ENCODE measurements at regions not wholly inside any gene's neighbourhood (a gene's known extent, or its start where the extent isn't known, plus 50 kb on each side); places are given as distances from the start of the nearest gene placed in this dataset.

GRCh38 chr6:141688916-141689315 is 443.8 kb upstream of the GJE1 start:
- H3K27ac ChIP-seq (ENCODE audit: low read depth, low read length), result no peak overlapping the region
- Mint-ChIP-seq H3K4me3 (no peak overlapping the region), H3K36me3 (ENCODE audit: low read depth) (no peaks in the 10 kb centered on the region), H3K9me3 (no peaks in the 10 kb centered on the region), H3K4me1 (no peaks in the 10 kb centered on the region), H3K27ac (no peak overlapping the region), H3K27me3 (ENCODE audit: insufficient read depth) (no peaks in the 10 kb centered on the region)
- no peaks in the 10 kb centered on the region for H3K9me3 ChIP-seq (ENCODE audit: control insufficient read depth, low read length)
- H3K9ac ChIP-seq (ENCODE audit: extremely low read depth, low read length, poor library complexity, severe bottlenecking), result no peak overlapping the region
- TF ChIP-seq CTCF (conservative IDR thresholded peaks at IDR 0.05), result no peak
- no peak for DNase-seq
- H3K4me1 ChIP-seq (ENCODE audit: control insufficient read depth, insufficient read depth, low read length), result no peaks in the 10 kb centered on the region
- H3K36me3 ChIP-seq (ENCODE audit: control insufficient read depth, insufficient read depth, low read length), result no peaks in the 10 kb centered on the region
- no peaks in the 10 kb centered on the region for H3K27me3 ChIP-seq (ENCODE audit: control insufficient read depth, insufficient read depth, low read length, poor library complexity, severe bottlenecking)
- no peak overlapping the region for H3K4me3 ChIP-seq (ENCODE audit: low read length)
- WGBS, 2 experiments (ENCODE audit: insufficient coverage in 1 of 2, insufficient read length in 1 of 2), result 82% methylated on average over 2 of the region's 2 CpGs; no CpG with 5 or more reads in 1 of the 2 experiments

- no peaks in the 10 kb centered on the region for H3K36me3 Mint-ChIP-seq (ENCODE audit: low read depth)
- H3K4me3 ChIP-seq (ENCODE audit: low read length), result no peak overlapping the region
- no peak overlapping the region for H3K9ac ChIP-seq (ENCODE audit: extremely low read depth, low read length, poor library complexity, severe bottlenecking)
- no peaks in the 10 kb centered on the region for H3K9me3 Mint-ChIP-seq
- no peak overlapping the region for H3K27ac ChIP-seq (ENCODE audit: low read depth, low read length)
- H3K27me3 ChIP-seq (ENCODE audit: control insufficient read depth, insufficient read depth, low read length, poor library complexity, severe bottlenecking), result no peaks in the 10 kb centered on the region
- H3K27ac Mint-ChIP-seq, result no peak overlapping the region
- no peaks in the 10 kb centered on the region for H3K9me3 ChIP-seq (ENCODE audit: control insufficient read depth, low read length)
- H3K4me1 ChIP-seq (ENCODE audit: control insufficient read depth, insufficient read depth, low read length), result no peaks in the 10 kb centered on the region
- DNase-seq, result no peak
- H3K36me3 ChIP-seq (ENCODE audit: control insufficient read depth, insufficient read depth, low read length), result no peaks in the 10 kb centered on the region
- 51% methylated on average over 1 of the region's 1 CpG; no CpG with 5 or more reads in 1 of the 2 experiments for WGBS, 2 experiments (ENCODE audit: insufficient coverage in 1 of 2, insufficient read length in 1 of 2)
- TF ChIP-seq CTCF (conservative IDR thresholded peaks at IDR 0.05), result no peak
- no peak overlapping the region for H3K4me3 Mint-ChIP-seq
- no peaks in the 10 kb centered on the region for H3K27me3 Mint-ChIP-seq (ENCODE audit: insufficient read depth)
- no peaks in the 10 kb centered on the region for H3K4me1 Mint-ChIP-seq
Measured at GRCh38 chr6:141685416-141685815, 447.3 kb upstream of the GJE1 start.

- H3K4me1 ChIP-seq (ENCODE audit: control insufficient read depth, insufficient read depth, low read length), result no peaks in the 10 kb centered on the region
- TF ChIP-seq CTCF (conservative IDR thresholded peaks at IDR 0.05), result peak; percentile 42
- H3K27ac ChIP-seq (ENCODE audit: low read depth, low read length), result no peak overlapping the region
- peaks cover 1% of the 10 kb centered on the region for H3K4me1 Mint-ChIP-seq
- DNase-seq, result no peak
- no peaks in the 10 kb centered on the region for H3K9me3 ChIP-seq (ENCODE audit: control insufficient read depth, low read length)
- H3K9me3 Mint-ChIP-seq, result no peaks in the 10 kb centered on the region
- no peak overlapping the region for H3K9ac ChIP-seq (ENCODE audit: extremely low read depth, low read length, poor library complexity, severe bottlenecking)
- no peak overlapping the region for H3K4me3 ChIP-seq (ENCODE audit: low read length)
- no peak overlapping the region for H3K27ac Mint-ChIP-seq
- H3K36me3 ChIP-seq (ENCODE audit: control insufficient read depth, insufficient read depth, low read length), result no peaks in the 10 kb centered on the region
- no peak overlapping the region for H3K4me3 Mint-ChIP-seq
- H3K36me3 Mint-ChIP-seq (ENCODE audit: low read depth), result no peaks in the 10 kb centered on the region
- no peaks in the 10 kb centered on the region for H3K27me3 Mint-ChIP-seq (ENCODE audit: insufficient read depth)
- H3K27me3 ChIP-seq (ENCODE audit: control insufficient read depth, insufficient read depth, low read length, poor library complexity, severe bottlenecking), result no peaks in the 10 kb centered on the region
Measured at GRCh38 chr6:141682391-141682790, 450.3 kb upstream of the GJE1 start.

Data from endodermal cell (in vitro differentiated cells).